ENCODE measurements at regions not wholly inside any gene's neighbourhood (a gene's known extent, or its start where the extent isn't known, plus 50 kb on each side); places are given as distances from the start of the nearest gene placed in this dataset.

GRCh38 chr2:118635891-118636290, 211.6 kb downstream of the EN1 start:
- TF ChIP-seq CTCF (IDR thresholded peaks at IDR 0.05), result no peak
- TF ChIP-seq POLR2A (IDR thresholded peaks at IDR 0.05), result no peak

Data from esophagus squamous epithelium (tissue), 4 donors.